HCT116 (cell line): ENCODE measurements at regions not wholly inside any gene's neighbourhood (a gene's known extent, or its start where the extent isn't known, plus 50 kb on each side); places are given as distances from the start of the nearest gene placed in this dataset.

Experiments used
- ATAC-seq: fragments of 200-7000 bp; cut with Tn5 transposase; 2 replicates; pipeline ENCODE4 v1.9.1; 2020; ENCODE audit warnings: mild to moderate bottlenecking, moderate library complexity
- BruUV-seq: library from RNA; stranded (reverse); fragments of 400-500 nt; replicated peaks from 2 replicates; lab custom pipeline; 2021; lab: Mats Ljungman, UMichigan
- CTCF ChIA-PET: fragments of 300-600 bp; sonication (Branson Sonifier 250); formaldehyde crosslinking; loops from one replicate; lab custom pipeline; 2021; ENCODE audit warnings: antibody characterized with exemption; lab: Charles Lee
- POLR2A ChIA-PET: fragments of 300-600, 350-600 bp; sonication (Branson Sonifier 250); formaldehyde crosslinking; loops from one replicate; lab custom pipeline; 2021; ENCODE audit warnings: antibody characterized with exemption; lab: Charles Lee
- RAD21 ChIA-PET, 2 experiments: fragments of 300-600 bp; sonication (Branson Sonifier 250); formaldehyde crosslinking; loops; one replicate each; lab custom pipeline; 2023; ENCODE audit warnings: low total read pairs in 2 of 2; ENCODE audit not compliant: uncharacterized antibody in 2 of 2, unreplicated experiment in 2 of 2, low non-redundant PET in 1 of 2; lab: Charles Lee
- DNase-seq: peaks from one replicate; pipeline ENCODE4 v3.0.0-alpha.2; 2010; ENCODE audit warnings: low read depth, low spot score
- H2AFZ ChIP-seq: fragments of 200-600 bp; shearing (Covaris generic), sonication (generic); 2 replicates; pipeline ENCODE4 v1.6.1; 2017; ENCODE audit warnings: low read depth, mixed run types, mixed read lengths, antibody characterized with exemption, low read length; ENCODE audit not compliant: poor library complexity, severe bottlenecking
- H3K27ac ChIP-seq: 2 replicates; pipeline ENCODE4 v1.5.1; 2012; ENCODE audit warnings: low read depth, low read length
- H3K27me3 ChIP-seq: fragments of 200-600 bp; sonication (generic); 2 replicates; pipeline ENCODE4 v1.6.1; 2016; ENCODE audit warnings: mixed run types, low read length, mixed read lengths; ENCODE audit not compliant: insufficient read depth
- H3K36me3 ChIP-seq, 2 experiments: fragments of 200-500 bp in 1 of 2; fragments of 200-600 bp in 1 of 2; sonication (Bioruptor generic) in 1 of 2; sonication (generic) in 1 of 2; 2 replicates each; pipeline versions ENCODE4 v1.5.1 to v1.6.1; 2014 to 2016; ENCODE audit warnings: low read length in 2 of 2, inconsistent platforms in 1 of 2, mixed read lengths in 1 of 2, mixed run types in 1 of 2; ENCODE audit not compliant: insufficient read depth in 2 of 2, control insufficient read depth in 1 of 2
- H3K4me1 ChIP-seq, 2 experiments: fragments of 200-600 bp in 1 of 2; sonication (generic) in 1 of 2; 2 replicates each; pipeline versions ENCODE4 v1.5.1 to v1.6.1; 2012 to 2017; ENCODE audit warnings: low read length in 2 of 2, inconsistent platforms in 1 of 2, mild to moderate bottlenecking in 1 of 2, mixed read lengths in 1 of 2, mixed run types in 1 of 2, moderate library complexity in 1 of 2; ENCODE audit not compliant: insufficient read depth in 2 of 2, control insufficient read depth in 1 of 2
- H3K4me2 ChIP-seq: fragments of 200-600 bp; sonication (generic); 2 replicates; pipeline ENCODE4 v1.6.1; 2017; ENCODE audit warnings: mixed run types, low read length, mixed read lengths
- H3K4me3 ChIP-seq, 2 experiments: fragments of 200-600 bp in 1 of 2; sonication (generic) in 1 of 2; replicated peaks in 1 of 2; 2 replicates each; pipeline ENCODE4 v1.5.1; 2011 to 2016; ENCODE audit warnings: low read length in 2 of 2, control low read depth in 1 of 2, low read depth in 1 of 2, mild to moderate bottlenecking in 1 of 2, mixed read lengths in 1 of 2, mixed run types in 1 of 2
- H3K79me2 ChIP-seq: fragments of 200-600 bp; sonication (generic); 2 replicates; pipeline ENCODE4 v1.6.1; 2017; ENCODE audit warnings: mild to moderate bottlenecking, mixed run types, low read length, moderate library complexity, mixed read lengths; ENCODE audit not compliant: insufficient read depth
- H3K9ac ChIP-seq: fragments of 200-600 bp; sonication (generic); 2 replicates; pipeline ENCODE4 v1.6.1; 2016; ENCODE audit warnings: low read length, mixed read lengths
- H3K9me2 ChIP-seq: fragments of 200-600 bp; sonication (generic), shearing (Covaris generic); 2 replicates; pipeline ENCODE4 v1.6.1; 2017; ENCODE audit warnings: mixed run types, mild to moderate bottlenecking, moderate library complexity; ENCODE audit not compliant: insufficient read depth
- H3K9me3 ChIP-seq, 2 experiments: fragments of 200-500 bp in 1 of 2; fragments of 200-600 bp in 1 of 2; sonication (Bioruptor generic) in 1 of 2; sonication (generic) in 1 of 2; 2 replicates each; pipeline ENCODE4 v1.6.1; 2014 to 2017; ENCODE audit warnings: low read length in 2 of 2, mixed read lengths in 2 of 2, inconsistent platforms in 1 of 2, low read depth in 1 of 2, mild to moderate bottlenecking in 1 of 2, mixed run types in 1 of 2, moderate library complexity in 1 of 2; ENCODE audit not compliant: control insufficient read depth in 1 of 2, insufficient read depth in 1 of 2
- H4K20me1 ChIP-seq: fragments of 200-600 bp; sonication (generic), shearing (Covaris generic); 2 replicates; pipeline ENCODE4 v1.6.1; 2017; ENCODE audit warnings: mixed run types, mild to moderate bottlenecking, moderate library complexity; ENCODE audit not compliant: insufficient read depth
- ATF3 ChIP-seq: IDR thresholded peaks from 2 replicates; pipeline ENCODE4 v1.6.1; 2012
- JUND ChIP-seq: IDR thresholded peaks from 2 replicates; pipeline ENCODE4 v1.6.1; 2012
- POLR2AphosphoS5 ChIP-seq: IDR thresholded peaks from 2 replicates; pipeline ENCODE4 v1.6.1; 2011; ENCODE audit warnings: mild to moderate bottlenecking, low read depth, low read length, moderate library complexity
- RAD21 ChIP-seq: IDR thresholded peaks from 2 replicates; pipeline ENCODE4 v1.6.1; 2012; ENCODE audit warnings: low read depth, mild to moderate bottlenecking
- SIN3A ChIP-seq: IDR thresholded peaks from 2 replicates; pipeline ENCODE4 v1.6.1; 2012; ENCODE audit warnings: low read depth
- SP1 ChIP-seq: IDR thresholded peaks from 2 replicates; pipeline ENCODE4 v1.6.1; 2012; ENCODE audit warnings: low read depth
- TCF7L2 ChIP-seq: IDR thresholded peaks from 2 replicates; pipeline ENCODE4 v1.7.0; 2011; ENCODE audit warnings: borderline replicate concordance, inconsistent platforms; ENCODE audit not compliant: insufficient read depth, insufficient read length; ENCODE audit errors: extremely low read depth
- YY1 ChIP-seq: IDR thresholded peaks from 2 replicates; pipeline ENCODE4 v1.6.1; 2011; ENCODE audit warnings: low read length, low read depth, moderate library complexity, mild to moderate bottlenecking; ENCODE audit not compliant: insufficient replicate concordance; ENCODE audit errors: extremely low read depth
- ZBTB33 ChIP-seq: IDR thresholded peaks from 2 replicates; pipeline ENCODE4 v1.6.1; 2011; ENCODE audit warnings: mild to moderate bottlenecking, low read length, moderate library complexity; ENCODE audit not compliant: insufficient replicate concordance; ENCODE audit errors: extremely low read depth
- ZNF274 ChIP-seq: fragments of 200-500 bp; sonication (Bioruptor generic); IDR thresholded peaks from 2 replicates; pipeline ENCODE4 v1.6.1; 2014; ENCODE audit warnings: mild to moderate bottlenecking, low read depth, low read length, inconsistent platforms
- intact Hi-C: fragments of 100-400 bp; cut with micrococcal nuclease; formaldehyde crosslinking; loops from 2 replicates; pipeline ENCODE4 v1.10.0; 2022

- RAD21 ChIA-PET = no interaction called here
- no peak for DNase-seq
- H3K4me2 ChIP-seq = no peak overlapping the region
- CTCF ChIA-PET = no interaction called here
- no peak overlapping the region for H2AFZ ChIP-seq
- no peaks in the 10 kb centered on the region for H4K20me1 ChIP-seq
- no peak overlapping the region for H3K4me3 ChIP-seq
- peaks cover 0 to 4% of the 10 kb centered on the region in 2 experiments; a peak in 2 of 4 replicates for H3K9me3 ChIP-seq
- H3K36me3 ChIP-seq = no peaks in the 10 kb centered on the region
- H3K79me2 ChIP-seq = no peaks in the 10 kb centered on the region
- POLR2A ChIA-PET = no interaction called here
- H3K9me2 ChIP-seq = no peaks in the 10 kb centered on the region
- no peak for ATAC-seq
- no peaks in the 10 kb centered on the region for H3K4me1 ChIP-seq
- no peaks in the 10 kb centered on the region for H3K27me3 ChIP-seq
- BruUV-seq = no TSS peak
- no peak overlapping the region for H3K9ac ChIP-seq
- no peak overlapping the region for H3K27ac ChIP-seq
- no peak for TF ChIP-seq ZBTB33
- TF ChIP-seq ATF3 = no peak
- no peak for TF ChIP-seq POLR2AphosphoS5
- TF ChIP-seq YY1 = no peak
- no peak for TF ChIP-seq JUND
- no peak for TF ChIP-seq SIN3A
- TF ChIP-seq RAD21 = no peak
- TF ChIP-seq SP1 = no peak
- no peak for TF ChIP-seq TCF7L2
- TF ChIP-seq ZNF274 = no peak
- intact Hi-C loops = no loop called here
Observed at GRCh38 chr1:240687820-240688219, 75.9 kb upstream of the GREM2 start.
